Stimulated activated CD8-positive, alpha-beta memory T cell treated with anti-CD3 and anti-CD28 coated beads, Interleukin-4, amount 100 ng/mL, for 24 hours (primary cell): ENCODE measurements at regions not wholly inside any gene's neighbourhood (a gene's known extent, or its start where the extent isn't known, plus 50 kb on each side); places are given as distances from the start of the nearest gene placed in this dataset.
"Not testable (repeated sequence)": the region's sequence is repeated elsewhere in the genome, so short reads cannot be mapped to it uniquely, and the experiment has no call there.

Experiments used
- DNase-seq: peaks from one replicate; pipeline ENCODE4 v3.0.0-alpha.2; 2020; ENCODE audit warnings: low read depth

- DNase-seq: no peak
These were observed 486.6 kb upstream of the TENM3 start for GRCh38 chr4:181756451-181757095.

DNA sequence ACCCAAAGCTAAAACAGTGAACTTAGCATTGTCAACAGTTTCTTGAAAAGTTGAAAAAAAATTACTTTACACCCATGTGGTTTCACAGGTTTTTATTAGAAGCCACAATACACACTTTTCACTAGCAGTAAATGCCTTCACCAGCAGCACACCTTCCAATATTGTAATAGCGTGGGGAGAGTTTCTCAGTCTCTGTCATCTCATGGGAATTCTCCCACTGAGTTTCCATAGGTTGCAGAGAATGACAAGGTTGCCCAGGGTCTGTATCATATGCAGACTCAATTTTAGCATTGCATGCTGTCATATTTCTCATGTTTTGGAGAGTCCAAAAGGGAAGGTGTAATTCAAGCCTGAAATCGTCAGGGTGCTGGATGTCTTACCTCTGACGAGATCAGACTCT, 486.1 kb upstream of the TENM3 start:
- no peak for DNase-seq

DNA sequence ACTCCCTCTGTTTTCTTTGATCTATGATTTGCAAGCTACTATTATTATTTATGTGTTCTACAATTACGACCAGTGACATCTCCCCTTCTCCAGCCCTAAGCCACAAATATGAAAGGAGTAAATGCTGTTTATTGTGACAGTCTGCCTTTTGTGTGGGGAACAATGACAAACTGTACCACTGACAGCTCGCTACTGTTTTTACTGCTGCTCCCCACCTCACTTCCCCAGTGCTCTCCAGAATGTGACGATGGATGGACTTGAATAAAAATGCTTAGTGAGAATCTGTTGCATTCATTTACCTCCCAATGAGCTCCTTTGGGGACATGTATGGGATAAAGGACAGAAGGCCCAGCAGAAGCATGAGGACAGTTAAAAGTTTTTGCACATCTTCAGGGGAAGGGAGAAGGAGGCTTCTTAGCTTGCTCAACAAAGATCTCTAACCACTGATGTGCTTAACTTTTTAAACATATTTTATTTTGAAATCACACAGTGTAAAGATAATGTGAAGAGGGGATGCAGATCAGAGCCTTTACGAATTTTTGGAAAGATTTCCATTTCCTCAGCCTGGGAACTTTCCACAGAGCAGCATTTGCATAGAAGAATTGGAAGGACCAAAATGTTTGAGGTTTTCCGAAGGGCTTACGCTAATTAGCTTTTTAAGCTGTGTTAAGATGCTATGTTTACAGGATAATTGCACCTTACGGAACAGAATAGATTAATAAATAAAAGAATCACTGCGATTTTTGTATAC, 485.1 kb upstream of the TENM3 start:
- no peak for DNase-seq

GRCh38 chr4:181760560-181760959, 482.6 kb upstream of the TENM3 start:
- no peak for DNase-seq

GRCh38 chr4:181761156-181761555, 482.0 kb upstream of the TENM3 start:
- no peak for DNase-seq

DNA sequence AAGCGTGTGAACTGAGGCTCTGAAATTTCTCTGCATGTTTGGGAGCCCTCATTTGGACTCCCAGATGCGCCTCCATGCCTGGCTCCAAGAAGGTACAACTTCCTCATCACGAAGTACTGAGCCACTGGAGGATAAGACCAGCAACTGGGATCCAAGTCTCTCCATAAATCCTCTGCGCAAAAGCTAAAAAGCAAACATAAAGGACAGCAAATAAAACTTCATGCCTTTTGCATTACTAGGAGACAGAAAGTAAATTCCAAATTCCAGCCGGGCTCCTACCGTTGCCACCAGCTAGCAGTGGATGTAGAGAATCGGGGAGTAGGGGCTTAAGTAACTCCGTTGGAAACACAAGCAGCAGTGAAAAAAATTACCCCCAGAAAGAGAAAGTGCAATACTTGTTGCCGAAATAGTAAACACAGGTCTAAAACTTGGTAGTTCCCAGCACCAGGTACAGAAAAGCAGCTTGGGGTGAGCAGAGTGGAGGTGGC, 477.1 kb upstream of the TENM3 start:
- DNase-seq: no peak

DNA sequence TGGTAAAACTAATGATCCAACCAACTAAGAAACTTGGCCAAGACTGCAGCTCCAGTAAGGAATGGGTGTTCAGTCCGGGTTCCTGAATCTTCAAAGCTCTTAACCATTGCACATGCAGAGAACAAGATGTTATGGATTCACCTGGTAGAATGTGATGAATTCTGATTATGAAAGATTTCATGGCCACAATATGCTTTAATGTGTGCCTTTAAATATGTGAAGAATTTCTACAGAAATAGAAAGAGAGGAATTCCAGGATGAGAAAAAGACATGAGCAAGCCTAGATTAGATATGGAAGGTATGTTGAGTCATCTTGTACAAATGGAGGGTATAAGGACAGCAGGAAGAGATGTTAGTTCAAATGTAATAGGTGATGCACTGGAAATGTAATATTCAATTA, 472.2 kb upstream of the TENM3 start:
- DNase-seq: no peak

GRCh38 chr4:181775298-181775697, 467.9 kb upstream of the TENM3 start:
- no peak for DNase-seq

GRCh38 chr4:181776264-181777054, 466.7 kb upstream of the TENM3 start:
- no peak for DNase-seq

DNA sequence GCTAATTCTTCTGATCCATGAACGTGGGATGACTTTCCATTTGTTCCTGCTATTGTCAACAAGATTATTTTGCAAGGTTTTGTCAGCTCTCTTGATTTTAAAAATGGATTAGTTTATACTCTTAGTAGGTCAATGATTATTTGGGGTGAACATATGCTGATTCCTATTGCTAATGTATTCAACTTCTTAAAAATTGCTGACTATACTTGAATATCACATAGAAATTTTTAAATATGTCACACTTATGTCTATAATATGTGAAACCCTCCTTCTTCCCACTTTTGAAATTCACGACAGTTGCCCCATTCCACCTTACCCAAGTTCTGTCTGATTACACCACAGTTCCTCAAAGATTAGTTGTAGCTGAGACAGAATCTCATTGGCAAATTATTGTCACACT, 465.7 kb upstream of the TENM3 start:
- no peak for DNase-seq

GRCh38 chr4:181784881-181785280, 458.3 kb upstream of the TENM3 start:
- no peak for DNase-seq

- no peak for DNase-seq
These were observed 450.6 kb upstream of the TENM3 start for GRCh38 chr4:181792641-181793040.

- no peak for DNase-seq
These were observed 450.1 kb upstream of the TENM3 start for GRCh38 chr4:181793096-181793495.

DNA sequence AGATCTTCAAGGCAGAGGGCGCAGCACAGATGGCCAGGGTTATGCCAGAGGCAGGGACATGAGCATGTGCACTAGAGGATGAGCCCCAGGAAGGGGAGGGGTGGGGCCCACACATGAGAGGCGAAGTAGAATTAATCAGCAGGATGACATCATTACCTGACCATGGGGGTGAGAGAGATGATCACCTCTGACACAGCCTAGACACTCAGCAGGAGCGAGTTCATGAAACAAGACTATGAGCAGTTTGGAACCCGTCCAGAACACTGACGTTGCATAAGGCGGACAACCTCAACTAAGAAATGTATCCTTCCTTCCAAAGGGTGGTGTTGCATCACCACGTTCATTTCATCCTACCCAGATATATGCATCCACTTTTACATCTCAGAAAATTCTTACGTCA, 446.7 kb upstream of the TENM3 start:
- no peak for DNase-seq

GRCh38 chr4:181798536-181798935, 444.7 kb upstream of the TENM3 start:
- no peak for DNase-seq

DNA sequence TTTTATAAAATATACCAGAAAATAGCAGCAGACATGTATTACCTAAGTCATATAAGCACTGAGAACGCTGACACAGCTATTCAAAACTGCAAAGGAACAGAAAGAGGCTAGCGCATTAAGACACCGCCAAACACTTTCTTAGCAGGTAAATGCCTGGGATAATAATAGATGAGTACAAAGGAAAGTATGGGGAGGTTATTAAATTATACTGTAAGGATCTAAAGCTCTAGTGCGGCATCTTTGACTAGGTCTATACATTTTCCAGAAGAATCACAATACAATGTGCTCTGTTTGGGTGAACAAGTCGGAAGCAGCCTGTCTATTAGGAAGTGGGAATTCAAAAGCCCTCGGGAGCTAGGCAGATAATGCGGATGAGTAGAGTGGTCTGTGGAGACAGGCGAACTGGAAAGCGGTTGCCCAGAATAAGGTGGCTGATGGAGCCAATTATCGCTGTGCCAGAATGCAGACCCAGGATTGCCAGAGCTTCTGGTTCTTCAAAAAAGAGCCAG, 443.6 kb upstream of the TENM3 start:
- DNase-seq: no peak

DNA sequence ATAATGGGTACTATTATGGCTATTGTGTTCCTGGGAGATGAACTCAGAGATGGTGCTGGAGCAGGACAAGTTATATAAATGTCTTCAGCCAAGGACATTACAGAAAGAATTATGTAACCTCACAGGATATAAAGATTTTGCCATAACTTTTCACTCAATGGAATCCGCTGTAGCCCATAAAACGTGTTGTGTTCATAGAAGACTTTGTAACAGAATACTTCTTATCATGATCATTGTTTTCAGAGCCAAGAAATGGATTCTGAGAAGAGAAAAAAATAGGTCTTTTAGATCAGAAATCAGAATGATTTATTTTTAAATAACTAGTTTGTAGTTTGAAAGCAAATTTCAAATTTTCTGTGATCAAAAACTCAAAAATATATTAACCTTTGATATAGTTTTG, 441.0 kb upstream of the TENM3 start:
- no peak for DNase-seq

DNA sequence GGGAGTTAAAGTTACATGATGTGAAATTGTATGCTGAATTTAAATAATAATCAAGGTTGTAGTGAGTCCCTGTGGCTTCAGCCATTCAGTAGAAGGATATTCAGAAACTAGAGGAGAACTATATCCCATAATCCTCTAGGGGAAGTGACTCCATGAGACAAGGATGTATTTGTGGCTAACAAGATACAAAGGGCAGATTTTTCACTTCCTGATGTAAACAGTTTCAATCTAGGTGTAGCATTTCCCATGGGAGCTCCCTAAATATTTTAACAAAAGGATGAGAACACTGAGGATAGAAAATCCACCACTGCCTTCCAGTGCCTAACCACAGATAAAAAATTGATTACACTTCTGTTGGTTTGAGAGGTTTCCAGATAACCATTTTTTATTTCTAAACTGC, 435.4 kb upstream of the TENM3 start:
- DNase-seq: no peak

DNA sequence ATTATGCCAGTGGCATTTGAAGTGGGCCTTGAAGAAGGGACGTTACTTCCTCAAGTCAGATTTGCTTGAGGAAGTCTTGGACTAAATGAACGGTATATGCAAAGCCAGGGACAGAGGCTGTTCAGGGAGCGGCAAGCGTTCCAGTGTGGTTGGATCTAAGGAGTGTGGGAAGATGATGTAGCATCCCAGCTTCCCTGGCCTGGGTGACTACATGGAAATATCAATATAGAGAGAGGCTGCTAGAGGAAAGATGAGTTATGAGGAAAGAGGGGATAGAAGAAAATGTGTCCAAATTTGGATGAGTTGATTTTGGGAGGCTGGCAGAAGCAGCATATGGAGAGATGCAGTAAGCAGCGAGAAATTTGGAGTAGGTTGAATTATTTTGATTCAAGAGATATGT, 432.5 kb upstream of the TENM3 start:
- DNase-seq: no peak

DNA sequence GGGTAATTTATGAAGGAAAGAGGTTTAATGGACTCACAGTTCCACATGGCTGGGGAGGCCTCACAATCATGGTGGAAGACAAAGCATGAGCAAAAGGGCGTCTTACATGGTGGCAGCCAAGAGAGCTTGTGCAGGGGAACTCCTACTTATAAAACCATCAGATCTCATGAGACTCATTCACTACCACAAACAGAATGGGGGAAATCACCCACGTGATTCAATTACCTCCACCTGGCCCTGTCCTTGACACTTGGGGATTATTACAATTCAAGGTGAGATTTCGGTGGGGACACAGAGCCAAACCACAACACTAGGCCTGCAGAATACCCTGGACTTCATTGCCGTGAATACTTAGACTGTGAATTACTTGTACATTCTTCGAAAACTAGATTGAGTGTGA, 431.7 kb upstream of the TENM3 start:
- DNase-seq: not testable (repeated sequence)

GRCh38 chr4:181819946-181820345, 423.3 kb upstream of the TENM3 start:
- DNase-seq: no peak

- DNase-seq: no peak
These were observed 422.6 kb upstream of the TENM3 start for GRCh38 chr4:181820553-181820952.
